ENCODE measurements at regions not wholly inside any gene's neighbourhood (a gene's known extent, or its start where the extent isn't known, plus 50 kb on each side); places are given as distances from the start of the nearest gene placed in this dataset.

- no peak for TF ChIP-seq POLR2A (IDR thresholded peaks at IDR 0.05; ENCODE audit: low read length)
- no peak for TF ChIP-seq JUNB (IDR thresholded peaks at IDR 0.05)
- TF ChIP-seq PBX3 (IDR thresholded peaks at IDR 0.05): no peak
Observed at GRCh38 chr9:83167126-83167525, 104.2 kb upstream of the RASEF start.
